ENCODE measurements at regions not wholly inside any gene's neighbourhood (a gene's known extent, or its start where the extent isn't known, plus 50 kb on each side); places are given as distances from the start of the nearest gene placed in this dataset.

GRCh38 chr1:5555853-5556252 is 436.4 kb downstream of the NPHP4 start:
- no peak for DNase-seq
- Histone ChIP-seq H3K4me1 (ENCODE audit: control insufficient read depth in 2 of 3, insufficient read depth in 2 of 3, low read depth in 1 of 3, low read length in 3 of 3) (no peaks in the 10 kb centered on the region), H3K4me3 (ENCODE audit: low read length in 3 of 3) (no peak overlapping the region), H3K9ac (ENCODE audit: low read length in 3 of 3) (no peak overlapping the region), H3K36me3 (ENCODE audit: control insufficient read depth in 2 of 3, insufficient read depth in 3 of 3, low read length in 3 of 3) (no peaks in the 10 kb centered on the region), H3K9me3 (ENCODE audit: control insufficient read depth in 2 of 3, insufficient read depth in 1 of 3, low read length in 3 of 3) (peaks cover 0 to 5% (median 2%) of the 10 kb centered on the region in 3 donors), H3K27me3 (ENCODE audit: control insufficient read depth, insufficient read depth, low read length) (no peaks in the 10 kb centered on the region), H3K27ac (ENCODE audit: low read depth in 2 of 2, low read length in 2 of 2) (no peak overlapping the region)
- no peak for FAIRE-seq
- TF ChIP-seq CTCF (IDR thresholded peaks at IDR 0.05; ENCODE audit: borderline replicate concordance, extremely low read depth, insufficient read depth), result no peak
- intact Hi-C loops (cut with DNase I), result no loop called here

DNA sequence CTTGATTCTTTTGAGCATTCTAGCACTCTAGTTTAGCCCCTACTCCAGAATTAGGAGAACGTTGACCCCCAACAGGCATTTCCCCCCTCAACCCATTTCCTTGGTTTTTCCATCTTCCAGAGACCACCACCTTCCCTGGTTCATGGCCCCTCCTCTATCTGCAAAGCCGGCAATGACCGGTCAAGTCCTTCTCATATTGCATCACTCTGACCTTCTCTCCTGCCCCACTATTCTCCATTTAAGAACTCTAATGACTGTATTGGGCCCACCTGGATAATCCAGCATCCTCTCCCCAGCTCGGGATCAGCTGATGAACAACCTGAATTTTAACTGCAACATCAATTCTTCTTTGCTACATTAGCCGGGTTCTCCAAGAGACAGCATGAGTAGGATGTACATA is 437.4 kb downstream of the NPHP4 start:
- Histone ChIP-seq H3K36me3 (ENCODE audit: control insufficient read depth in 2 of 3, insufficient read depth in 3 of 3, low read length in 3 of 3) (no peaks in the 10 kb centered on the region), H3K9me3 (ENCODE audit: control insufficient read depth in 2 of 3, insufficient read depth in 1 of 3, low read length in 3 of 3) (peaks cover 0 to 5% (median 2%) of the 10 kb centered on the region in 3 donors), H3K27ac (ENCODE audit: low read depth in 2 of 2, low read length in 2 of 2) (no peak overlapping the region), H3K27me3 (ENCODE audit: control insufficient read depth, insufficient read depth, low read length) (no peaks in the 10 kb centered on the region), H3K4me1 (ENCODE audit: control insufficient read depth in 2 of 3, insufficient read depth in 2 of 3, low read depth in 1 of 3, low read length in 3 of 3) (no peaks in the 10 kb centered on the region), H3K9ac (ENCODE audit: low read length in 3 of 3) (no peak overlapping the region), H3K4me3 (ENCODE audit: low read length in 3 of 3) (no peak overlapping the region)
- intact Hi-C loops (cut with DNase I), result no loop called here
- TF ChIP-seq CTCF (IDR thresholded peaks at IDR 0.05; ENCODE audit: borderline replicate concordance, extremely low read depth, insufficient read depth), result no peak
- no peak for FAIRE-seq
- DNase-seq, result no peak

DNA sequence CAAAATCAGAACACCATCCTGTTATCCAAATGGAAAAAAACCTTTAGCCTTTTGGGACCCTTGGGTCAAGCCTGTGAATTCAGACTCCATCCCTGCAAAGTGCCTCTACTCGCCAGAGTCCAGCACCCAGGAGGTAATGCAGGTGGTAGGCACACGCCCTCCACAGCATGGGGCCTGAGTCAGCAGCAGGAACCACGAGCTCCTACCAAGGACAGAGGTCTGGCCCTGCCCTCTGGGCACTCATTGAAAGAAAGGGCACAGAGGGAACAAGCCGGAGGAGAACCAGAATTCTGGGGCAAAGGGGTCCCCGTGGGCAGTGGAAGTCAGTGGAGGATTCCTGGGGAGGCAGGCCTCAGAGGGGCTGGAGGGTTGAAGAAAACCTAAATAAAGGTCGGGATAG is 438.1 kb downstream of the NPHP4 start:
- DNase-seq (no peak), FAIRE-seq (no peak)
- Histone ChIP-seq H3K4me3 (ENCODE audit: low read length in 3 of 3) (no peak overlapping the region), H3K27me3 (ENCODE audit: control insufficient read depth, insufficient read depth, low read length) (no peaks in the 10 kb centered on the region), H3K27ac (ENCODE audit: low read depth in 2 of 2, low read length in 2 of 2) (no peak overlapping the region), H3K9ac (ENCODE audit: low read length in 3 of 3) (no peak overlapping the region), H3K4me1 (ENCODE audit: control insufficient read depth in 2 of 3, insufficient read depth in 2 of 3, low read depth in 1 of 3, low read length in 3 of 3) (no peaks in the 10 kb centered on the region), H3K9me3 (ENCODE audit: control insufficient read depth in 2 of 3, insufficient read depth in 1 of 3, low read length in 3 of 3) (peaks cover 0 to 5% (median 2%) of the 10 kb centered on the region in 3 donors), H3K36me3 (ENCODE audit: control insufficient read depth in 2 of 3, insufficient read depth in 3 of 3, low read length in 3 of 3) (no peaks in the 10 kb centered on the region)
- intact Hi-C loops (cut with DNase I), result no loop called here
- TF ChIP-seq CTCF (IDR thresholded peaks at IDR 0.05; ENCODE audit: borderline replicate concordance, extremely low read depth, insufficient read depth), result no peak

DNA sequence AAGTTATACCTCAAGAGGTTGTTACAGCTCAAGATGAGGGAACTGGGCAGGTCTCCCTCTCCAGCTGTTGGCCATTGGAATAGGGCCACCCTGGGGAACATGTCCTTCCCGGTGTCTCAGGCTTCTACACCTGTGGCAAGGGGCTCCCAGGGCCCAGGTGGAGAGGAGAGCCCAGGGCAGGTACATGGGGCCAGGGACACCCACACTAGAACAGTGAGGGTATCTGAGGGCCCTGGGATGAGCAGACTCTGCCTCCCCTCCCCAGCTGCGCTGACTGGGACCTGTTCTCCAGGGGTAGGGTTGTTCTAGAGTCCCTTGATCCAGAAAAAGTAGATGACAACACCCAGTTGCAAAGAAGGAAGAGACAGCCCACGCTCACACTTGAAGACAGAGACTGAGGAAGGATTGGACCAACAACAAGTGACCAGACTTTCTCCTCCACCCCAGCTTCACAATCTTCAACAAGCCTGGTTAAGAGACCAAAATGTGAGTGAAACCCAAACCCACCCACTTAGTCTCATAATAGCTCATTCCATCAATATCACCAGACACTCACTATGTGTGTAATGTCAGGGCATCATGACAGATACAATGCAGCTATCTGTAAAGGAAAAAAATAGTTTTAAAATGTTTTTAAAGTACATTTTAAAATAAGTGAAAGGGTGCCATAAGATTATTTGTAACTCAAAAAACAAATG is 439.3 kb downstream of the NPHP4 start:
- Histone ChIP-seq H3K27me3 (ENCODE audit: control insufficient read depth, insufficient read depth, low read length) (no peaks in the 10 kb centered on the region), H3K4me3 (ENCODE audit: low read length in 3 of 3) (no peak overlapping the region), H3K9ac (ENCODE audit: low read length in 3 of 3) (no peak overlapping the region), H3K4me1 (ENCODE audit: control insufficient read depth in 2 of 3, insufficient read depth in 2 of 3, low read depth in 1 of 3, low read length in 3 of 3) (no peaks in the 10 kb centered on the region), H3K27ac (ENCODE audit: low read depth in 2 of 2, low read length in 2 of 2) (no peak overlapping the region), H3K9me3 (ENCODE audit: control insufficient read depth in 2 of 3, insufficient read depth in 1 of 3, low read length in 3 of 3) (peaks cover 0 to 5% (median 0%) of the 10 kb centered on the region in 3 donors), H3K36me3 (ENCODE audit: control insufficient read depth in 2 of 3, insufficient read depth in 3 of 3, low read length in 3 of 3) (no peaks in the 10 kb centered on the region)
- TF ChIP-seq CTCF (IDR thresholded peaks at IDR 0.05; ENCODE audit: borderline replicate concordance, extremely low read depth, insufficient read depth), result no peak
- intact Hi-C loops (cut with DNase I), result no loop called here
- DNase-seq (no peak), FAIRE-seq (no peak)
